Brain microvascular endothelial cell (primary cell): ENCODE measurements at regions not wholly inside any gene's neighbourhood (a gene's known extent, or its start where the extent isn't known, plus 50 kb on each side); places are given as distances from the start of the nearest gene placed in this dataset.

Experiments used
- DNase-seq: peaks from one replicate; pipeline ENCODE4 v3.0.0-alpha.2; 2020
- H3K27ac ChIP-seq: fragments of 250-450 bp; sonication (Bioruptor Pico); 2 replicates; pipeline ENCODE4 v1.5.1; 2020; ENCODE audit warnings: mild to moderate bottlenecking, moderate library complexity
- H3K27me3 ChIP-seq: fragments of 250-450 bp; sonication (Bioruptor Pico); replicated peaks from 2 replicates; pipeline ENCODE4 v1.5.1; 2020; ENCODE audit warnings: mild to moderate bottlenecking
- H3K36me3 ChIP-seq: fragments of 250-450 bp; sonication (Bioruptor Pico); replicated peaks from 2 replicates; pipeline ENCODE4 v1.5.1; 2020; ENCODE audit warnings: mild to moderate bottlenecking
- H3K4me3 ChIP-seq: 2 replicates; pipeline ENCODE4 v1.5.1; 2011; ENCODE audit warnings: low read depth, mild to moderate bottlenecking, control low read depth, low read length, moderate library complexity
- CTCF ChIP-seq: IDR thresholded peaks from 2 replicates; pipeline ENCODE4 v1.5.1; 2011; ENCODE audit warnings: low read depth, mild to moderate bottlenecking, moderate library complexity, low read length, control low read depth, inconsistent platforms; ENCODE audit errors: missing control alignments
- in situ Hi-C: cut with HindIII; loops from 2 replicates; pipeline ENCODE4 v1.10.0; 2017; ENCODE audit warnings: low sequenced_read_pairs, low pct_ligation_motif_present

- in situ Hi-C loops, result no loop called here
- Histone ChIP-seq H3K4me3 (no peak overlapping the region), H3K27ac (no peak overlapping the region), H3K27me3 (no peaks in the 10 kb centered on the region), H3K36me3 (no peaks in the 10 kb centered on the region)
- TF ChIP-seq CTCF, result no peak
- DNase-seq, result no peak
Measured at GRCh38 chr13:109448629-109449028, 337.8 kb downstream of the IRS2 start.

GRCh38 chr13:109447667-109448066, 338.7 kb downstream of the IRS2 start:
- no peak for TF ChIP-seq CTCF
- no peak for DNase-seq
- Histone ChIP-seq H3K27me3 (no peaks in the 10 kb centered on the region), H3K4me3 (no peak overlapping the region), H3K27ac (no peak overlapping the region), H3K36me3 (no peaks in the 10 kb centered on the region)
- in situ Hi-C loops, result no loop called here

GRCh38 chr13:109440320-109440719, 346.1 kb downstream of the IRS2 start:
- no peak for DNase-seq
- Histone ChIP-seq H3K27me3 (no peaks in the 10 kb centered on the region), H3K4me3 (no peak overlapping the region), H3K36me3 (no peaks in the 10 kb centered on the region), H3K27ac (no peak overlapping the region)
- no peak for TF ChIP-seq CTCF
- in situ Hi-C loops, result no loop called here

- Histone ChIP-seq H3K4me3 (no peak overlapping the region), H3K27me3 (no peaks in the 10 kb centered on the region), H3K36me3 (no peaks in the 10 kb centered on the region), H3K27ac (no peak overlapping the region)
- no peak for TF ChIP-seq CTCF
- in situ Hi-C loops, result no loop called here
- no peak for DNase-seq
Measured at GRCh38 chr13:109439813-109440212, 346.6 kb downstream of the IRS2 start.

GRCh38 chr13:109436841-109437240, 349.5 kb downstream of the IRS2 start:
- no peak overlapping the region for H3K27ac ChIP-seq
- DNase-seq, result no peak
- H3K27me3 ChIP-seq, result no peaks in the 10 kb centered on the region
- no peak for TF ChIP-seq CTCF
- in situ Hi-C loops, result no loop called here
- H3K4me3 ChIP-seq, result no peak overlapping the region
- H3K36me3 ChIP-seq, result no peaks in the 10 kb centered on the region

- no peak overlapping the region for H3K4me3 ChIP-seq
- no peak for DNase-seq
- in situ Hi-C loops, result no loop called here
- no peaks in the 10 kb centered on the region for H3K27me3 ChIP-seq
- H3K27ac ChIP-seq, result no peak overlapping the region
- no peak for TF ChIP-seq CTCF
- no peaks in the 10 kb centered on the region for H3K36me3 ChIP-seq
Measured at GRCh38 chr13:109436055-109436622, 350.2 kb downstream of the IRS2 start.
